SK-N-SH treated with all-trans-retinoic acid at 6 μM for 48 hours (cell line): ENCODE measurements at regions not wholly inside any gene's neighbourhood (a gene's known extent, or its start where the extent isn't known, plus 50 kb on each side); places are given as distances from the start of the nearest gene placed in this dataset.

Experiments
- ATAC-seq: fragments of 200-7000 bp; cut with Tn5 transposase; 3 replicates; pipeline ENCODE4 v1.9.1; 2020; ENCODE audit warnings: mild to moderate bottlenecking, moderate library complexity
- ARNTL ChIP-seq: fragments of 450-650 bp; formaldehyde crosslinking; IDR thresholded peaks from 2 replicates; pipeline ENCODE4 v1.5.0; 2020; ENCODE audit warnings: low read depth, mild to moderate bottlenecking, moderate library complexity, borderline replicate concordance
- BACH2 ChIP-seq: fragments of 250-450 bp; sonication (Bioruptor Pico); IDR thresholded peaks from 2 replicates; pipeline ENCODE4 v1.9.0; 2021; ENCODE audit warnings: mild to moderate bottlenecking, borderline replicate concordance
- CREB5 ChIP-seq: fragments of 250-450 bp; sonication (Bioruptor Pico); IDR thresholded peaks from 2 replicates; pipeline ENCODE4 v1.5.1; 2020; ENCODE audit warnings: low read depth, mild to moderate bottlenecking, moderate library complexity
- CSDC2 ChIP-seq: fragments of 250-450 bp; sonication (Bioruptor Pico); IDR thresholded peaks from 2 replicates; pipeline ENCODE4 v1.5.0; 2020; ENCODE audit warnings: mild to moderate bottlenecking, moderate library complexity
- CSRNP3 ChIP-seq: fragments of 250-450 bp; sonication (Bioruptor Pico); IDR thresholded peaks from 2 replicates; pipeline ENCODE4 v1.5.1; 2021; ENCODE audit warnings: mild to moderate bottlenecking, moderate library complexity
- ESRRG ChIP-seq: fragments of 250-450 bp; sonication (Bioruptor Pico); IDR thresholded peaks from 2 replicates; pipeline ENCODE4 v1.6.1; 2021; ENCODE audit warnings: mild to moderate bottlenecking
- GLIS3 ChIP-seq: fragments of 250-450 bp; sonication (Bioruptor Pico); IDR thresholded peaks from 2 replicates; pipeline ENCODE4 v1.5.0; 2020; ENCODE audit warnings: mild to moderate bottlenecking, moderate library complexity
- ISL1 ChIP-seq: fragments of 250-450 bp; sonication (Bioruptor Pico); IDR thresholded peaks from 2 replicates; pipeline ENCODE4 v2.1.2; 2022; ENCODE audit warnings: mild to moderate bottlenecking, moderate library complexity
- OSR1 ChIP-seq: fragments of 250-450 bp; sonication (Bioruptor Pico); IDR thresholded peaks from 2 replicates; pipeline ENCODE4 v1.8.0; 2022; ENCODE audit warnings: moderate library complexity, mild to moderate bottlenecking, inconsistent platforms
- PATZ1 ChIP-seq: fragments of 250-450 bp; sonication (Bioruptor Pico); IDR thresholded peaks from 2 replicates; pipeline ENCODE4 v1.8.0; 2020; ENCODE audit warnings: mild to moderate bottlenecking, moderate library complexity, borderline replicate concordance
- PPARA ChIP-seq: fragments of 250-450 bp; sonication (Bioruptor Pico); IDR thresholded peaks from 2 replicates; pipeline ENCODE4 v1.5.0; 2020; ENCODE audit warnings: mild to moderate bottlenecking, borderline replicate concordance
- SNAI2 ChIP-seq: fragments of 250-450 bp; sonication (Bioruptor Pico); IDR thresholded peaks from 2 replicates; pipeline ENCODE4 v1.5.0; 2020; ENCODE audit warnings: mild to moderate bottlenecking, moderate library complexity
- TCF4 ChIP-seq: fragments of 250-450 bp; sonication (Bioruptor Pico); IDR thresholded peaks from 2 replicates; pipeline ENCODE4 v1.8.0; 2021; ENCODE audit warnings: mild to moderate bottlenecking, moderate library complexity, borderline replicate concordance
- TSHZ2 ChIP-seq: fragments of 250-450 bp; sonication (Bioruptor Pico); IDR thresholded peaks from 2 replicates; pipeline ENCODE4 v1.5.0; 2020; ENCODE audit warnings: mild to moderate bottlenecking, moderate library complexity
- ZC3H10 ChIP-seq: fragments of 250-450 bp; sonication (Bioruptor Pico); IDR thresholded peaks from 2 replicates; pipeline ENCODE4 v1.5.1; 2021; ENCODE audit warnings: mild to moderate bottlenecking, moderate library complexity
- ZFP3 ChIP-seq: fragments of 250-450 bp; sonication (Bioruptor Pico); IDR thresholded peaks from 2 replicates; pipeline ENCODE4 v1.5.0; 2020; ENCODE audit warnings: mild to moderate bottlenecking, moderate library complexity
- ZFP30 ChIP-seq: fragments of 450-650 bp; formaldehyde crosslinking; IDR thresholded peaks from 2 replicates; pipeline ENCODE4 v1.5.0; 2022; ENCODE audit warnings: mild to moderate bottlenecking, moderate library complexity
- ZNF565 ChIP-seq: fragments of 450-650 bp; formaldehyde crosslinking; conservative IDR thresholded peaks from 2 replicates; pipeline ENCODE4 v1.5.0; 2020; ENCODE audit warnings: low read depth, mild to moderate bottlenecking, moderate library complexity
- ZNF70 ChIP-seq: fragments of 450-650 bp; formaldehyde crosslinking; IDR thresholded peaks from 2 replicates; pipeline ENCODE4 v1.5.0; 2020; ENCODE audit warnings: mild to moderate bottlenecking, moderate library complexity
- ZNF8 ChIP-seq: fragments of 450-650 bp; formaldehyde crosslinking; IDR thresholded peaks from 2 replicates; pipeline ENCODE4 v1.5.0; 2020; ENCODE audit warnings: mild to moderate bottlenecking, moderate library complexity

- no peak for ATAC-seq
Measured at GRCh38 chr4:59825104-59825503, 1375.0 kb upstream of the ADGRL3 start.

GRCh38 chr4:59831746-59832145, 1368.4 kb upstream of the ADGRL3 start:
- no peak for ATAC-seq
- no peak for TF ChIP-seq CSDC2 (CRISPR knock-in tag)
- TF ChIP-seq BACH2 (CRISPR knock-in tag), result no peak
- no peak for TF ChIP-seq ISL1 (CRISPR knock-in tag)
- no peak for TF ChIP-seq ZNF70 (CRISPR knock-in tag)
- TF ChIP-seq CSRNP3 (CRISPR knock-in tag), result no peak
- no peak for TF ChIP-seq ZFP3
- TF ChIP-seq CREB5 (CRISPR knock-in tag), result no peak
- TF ChIP-seq SNAI2 (CRISPR knock-in tag), result no peak
- TF ChIP-seq ZNF565 (CRISPR knock-in tag), result no peak
- no peak for TF ChIP-seq TSHZ2 (CRISPR knock-in tag)
- TF ChIP-seq GLIS3, result no peak

More at GRCh38 chr4:59825104-59825503, 1375.0 kb upstream of the ADGRL3 start:
- TF ChIP-seq ZNF8 (CRISPR knock-in tag) (no peak), ARNTL (no peak), OSR1 (no peak), ZNF565 (CRISPR knock-in tag) (no peak), ZFP30 (CRISPR knock-in tag) (no peak), BACH2 (CRISPR knock-in tag) (no peak), PPARA (CRISPR knock-in tag) (no peak), GLIS3 (no peak), PATZ1 (CRISPR knock-in tag) (no peak), ESRRG (no peak), ZNF70 (CRISPR knock-in tag) (no peak), CREB5 (CRISPR knock-in tag) (no peak), ZFP3 (no peak), TSHZ2 (CRISPR knock-in tag) (no peak), TCF4 (CRISPR knock-in tag) (no peak), CSRNP3 (CRISPR knock-in tag) (no peak), ZC3H10 (CRISPR knock-in tag) (no peak)
